ELF-1 (cell line): ENCODE measurements at regions not wholly inside any gene's neighbourhood (a gene's known extent, or its start where the extent isn't known, plus 50 kb on each side); places are given as distances from the start of the nearest gene placed in this dataset.

Experiments used
- DNase-seq: peaks from one replicate; pipeline ENCODE4 v3.0.0-alpha.2; 2016; ENCODE audit warnings: low read depth, low spot score

GRCh38 chr5:15263406-15263805 is 236.6 kb upstream of the FBXL7 start:
- no peak for DNase-seq

- DNase-seq: no peak
These were observed 238.5 kb upstream of the FBXL7 start for GRCh38 chr5:15261269-15261995.

DNA sequence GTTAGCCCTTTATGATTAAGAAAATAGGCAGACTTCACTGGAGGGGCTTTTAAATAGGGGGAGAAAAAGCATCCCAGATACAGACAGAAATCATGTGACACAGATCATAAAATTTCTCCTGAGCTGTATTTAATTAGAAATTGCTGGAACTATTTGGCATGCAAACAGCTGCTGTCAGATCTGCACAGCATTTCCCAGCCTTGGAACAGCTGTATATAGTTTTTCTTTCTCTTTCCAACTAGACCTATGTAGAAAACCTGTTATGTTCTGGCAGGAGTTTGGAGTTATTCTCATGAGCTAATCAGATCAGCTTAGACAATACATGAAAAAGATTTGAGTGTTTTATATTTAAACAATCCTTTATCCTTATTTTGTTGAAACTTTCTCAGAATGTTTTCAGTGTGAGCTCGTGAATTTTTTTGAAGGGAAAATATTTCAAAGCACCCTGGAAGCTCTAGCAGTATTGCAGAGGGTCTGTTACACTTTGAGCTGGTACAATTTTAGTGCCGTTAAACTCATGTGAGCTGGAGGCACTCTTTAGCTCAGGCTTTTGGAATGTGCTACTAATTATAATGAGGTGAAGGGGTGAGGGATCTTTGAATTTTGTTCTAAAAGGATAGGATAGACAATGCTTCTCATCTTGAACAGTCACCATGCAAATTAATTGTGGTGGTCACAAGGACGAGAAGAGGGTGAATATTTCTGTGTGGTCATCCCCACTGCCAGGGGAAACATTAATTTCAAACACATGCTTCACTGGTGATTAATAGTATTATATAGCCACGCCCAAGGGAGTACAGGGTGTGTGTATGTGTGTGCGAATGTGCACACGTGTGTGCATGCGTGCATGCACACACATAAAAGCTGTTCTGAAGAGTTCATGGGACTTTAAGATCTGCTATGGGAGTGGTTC is 239.4 kb upstream of the FBXL7 start:
- DNase-seq: no peak

- DNase-seq: no peak
These were observed 243.5 kb upstream of the FBXL7 start for GRCh38 chr5:15256485-15256884.

DNA sequence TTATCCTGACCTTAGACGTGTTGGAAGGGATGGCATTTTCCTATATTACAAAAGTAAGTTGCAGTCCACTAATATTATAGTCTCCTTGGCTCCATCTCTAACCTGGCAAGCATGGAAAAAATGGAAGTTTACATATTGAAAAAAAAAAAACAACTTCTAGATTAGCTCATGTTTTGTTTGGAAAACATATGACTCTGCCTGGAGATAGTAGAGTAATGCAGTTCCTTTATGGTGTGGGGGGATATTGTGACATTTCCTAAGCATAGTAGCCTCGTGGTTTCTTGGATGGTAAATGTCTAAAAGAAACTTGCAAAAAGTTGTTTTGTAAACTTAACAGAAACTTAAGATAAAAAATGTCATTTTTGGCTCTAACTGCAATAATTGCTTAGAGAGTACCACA is 244.4 kb upstream of the FBXL7 start:
- no peak for DNase-seq

DNA sequence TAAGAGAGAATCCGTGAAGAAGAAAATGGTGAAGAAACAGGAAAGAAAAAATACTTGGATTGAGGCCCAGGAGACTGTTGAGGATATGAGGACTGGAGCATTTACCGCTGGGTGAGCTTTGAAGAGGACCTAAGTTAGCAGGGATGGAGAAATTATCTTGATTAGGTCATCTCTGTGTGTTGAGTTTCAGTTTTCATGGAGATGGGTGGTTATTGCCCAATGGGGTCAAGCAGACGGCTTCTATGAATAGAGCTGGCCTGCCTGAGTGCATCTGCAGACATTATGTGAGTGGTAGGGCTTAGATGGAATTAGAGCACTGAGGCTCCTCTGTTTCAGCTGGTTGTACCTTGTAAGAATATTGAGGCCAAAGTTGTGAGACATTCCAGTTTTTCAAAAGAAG is 245.4 kb upstream of the FBXL7 start:
- DNase-seq: no peak

- DNase-seq: no peak
These were observed 247.6 kb upstream of the FBXL7 start for GRCh38 chr5:15252331-15252730.

GRCh38 chr5:15249152-15249551 is 250.8 kb upstream of the FBXL7 start:
- DNase-seq: no peak

DNA sequence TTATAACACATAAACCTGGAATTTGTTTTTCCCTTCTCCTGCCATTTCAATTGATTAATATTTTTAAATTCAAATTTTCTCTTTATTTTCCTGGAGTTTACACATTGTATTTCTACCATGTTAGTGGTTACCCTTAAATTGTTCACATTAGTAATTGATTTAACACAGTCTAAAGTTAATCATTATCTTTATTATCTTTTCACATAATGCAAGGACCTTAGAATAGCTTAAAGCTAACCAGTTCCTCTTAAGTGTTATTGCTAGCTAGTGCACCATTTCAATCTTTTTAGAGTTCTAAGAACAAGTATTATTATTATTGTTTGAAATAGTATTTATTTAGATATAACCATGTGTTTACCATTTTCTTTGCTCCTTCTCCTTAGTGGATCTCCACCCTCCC is 251.2 kb upstream of the FBXL7 start:
- DNase-seq: no peak

- no peak for DNase-seq
These were observed 254.1 kb upstream of the FBXL7 start for GRCh38 chr5:15245913-15246312.

DNA sequence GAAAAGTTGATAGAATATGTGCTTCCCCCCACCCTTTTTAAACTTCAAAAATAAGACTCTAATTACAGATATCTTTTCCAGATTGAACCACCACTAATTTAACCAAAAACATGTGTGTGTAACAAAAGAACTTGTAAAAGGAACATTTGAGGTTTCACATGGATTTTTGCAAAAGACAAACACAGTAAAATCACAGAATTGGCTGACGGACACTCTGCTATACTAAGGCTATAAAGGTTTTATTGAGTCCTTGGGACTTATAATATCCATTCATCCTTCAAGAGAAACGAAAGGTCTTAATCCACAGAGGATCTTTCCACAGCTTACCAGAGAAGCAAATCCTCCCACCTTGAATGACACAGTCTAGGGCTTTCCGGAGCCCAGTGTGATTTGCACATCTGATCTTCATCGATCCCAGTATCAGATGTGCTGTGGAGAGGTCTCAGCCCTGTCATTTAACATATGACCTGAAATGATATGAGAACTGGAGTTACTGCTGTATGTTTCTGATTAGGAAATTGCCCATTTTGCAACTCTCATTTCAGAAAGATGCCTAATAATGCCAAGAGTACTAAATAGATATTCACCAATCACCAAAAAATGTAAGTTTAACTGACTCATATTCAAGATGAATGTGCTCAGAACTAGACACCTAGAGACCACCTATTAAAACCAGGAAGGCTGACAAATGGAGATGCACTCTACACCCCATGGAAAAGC is 256.5 kb upstream of the FBXL7 start:
- no peak for DNase-seq

DNA sequence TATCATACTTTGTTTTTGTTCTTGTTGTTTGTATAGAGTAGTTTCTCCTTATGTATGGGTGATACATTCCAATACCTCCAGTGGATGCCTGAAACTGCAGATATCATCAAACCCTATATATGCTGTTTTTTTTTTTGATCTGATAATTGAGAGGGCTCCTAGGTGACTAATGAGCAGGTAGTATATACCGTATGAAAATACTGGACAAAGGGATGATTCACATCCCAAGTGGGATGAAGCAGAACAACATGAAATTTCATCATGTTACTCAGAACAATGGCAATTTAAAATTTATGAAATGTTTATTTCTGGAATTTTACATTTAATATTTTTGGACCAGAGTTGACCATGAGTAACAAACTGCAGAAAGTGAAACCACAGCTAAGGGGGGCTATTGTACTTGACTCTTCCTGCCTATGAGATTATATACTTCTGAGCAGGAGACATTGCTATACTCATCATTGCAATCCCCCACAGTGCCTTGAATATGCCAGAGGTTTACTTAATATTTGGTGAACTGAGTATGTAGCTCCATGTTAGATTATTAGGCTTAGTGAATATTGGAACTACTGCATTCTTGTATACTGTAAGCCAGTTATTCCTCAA is 258.7 kb upstream of the FBXL7 start:
- DNase-seq: no peak

DNA sequence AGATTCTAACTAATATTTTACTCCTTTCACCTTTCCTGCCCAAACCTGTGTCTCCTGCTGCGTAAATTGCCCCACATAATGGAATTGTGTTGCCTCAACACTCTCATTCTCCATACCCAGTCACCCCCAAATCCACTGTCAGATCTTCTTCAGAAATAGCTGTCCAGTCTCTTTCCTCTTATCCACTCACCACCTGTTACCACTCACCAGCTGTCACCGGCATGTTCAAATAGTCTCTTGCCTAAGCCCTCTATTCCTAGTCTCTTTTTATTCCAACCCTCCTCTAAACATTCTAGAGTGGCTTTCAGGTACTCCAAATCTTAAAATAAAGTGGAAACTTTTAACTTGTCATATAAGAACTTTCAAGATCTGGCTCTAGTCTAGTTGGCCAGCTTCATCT is 262.0 kb upstream of the FBXL7 start:
- DNase-seq: no peak

DNA sequence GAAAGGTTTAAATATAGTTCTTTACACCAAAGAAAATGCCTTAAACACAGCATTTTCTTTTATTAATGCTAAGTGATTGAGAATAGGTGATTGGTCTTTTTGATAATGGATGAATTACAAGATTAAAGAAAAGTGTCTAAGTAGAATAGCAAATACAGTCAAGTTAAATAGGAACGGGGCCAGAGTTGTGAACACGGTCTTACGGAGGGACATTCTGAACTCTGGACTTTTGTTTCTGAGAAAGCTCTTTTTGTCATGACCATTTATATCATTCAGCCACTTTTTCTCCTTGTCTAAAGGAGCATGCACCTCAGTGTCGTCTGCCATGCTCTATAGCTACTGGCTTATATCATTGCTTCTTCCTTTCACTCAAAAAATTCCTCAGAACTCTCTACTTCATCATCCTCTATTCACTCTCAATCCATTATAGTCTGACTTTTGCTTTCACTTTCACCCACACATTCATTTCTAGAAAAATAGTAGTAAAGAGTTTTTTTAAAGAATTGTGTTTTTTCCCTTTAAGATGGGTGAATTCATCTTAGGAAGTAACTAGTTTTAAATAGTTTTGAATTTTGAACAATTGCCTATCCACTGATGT is 263.0 kb upstream of the FBXL7 start:
- DNase-seq: no peak

DNA sequence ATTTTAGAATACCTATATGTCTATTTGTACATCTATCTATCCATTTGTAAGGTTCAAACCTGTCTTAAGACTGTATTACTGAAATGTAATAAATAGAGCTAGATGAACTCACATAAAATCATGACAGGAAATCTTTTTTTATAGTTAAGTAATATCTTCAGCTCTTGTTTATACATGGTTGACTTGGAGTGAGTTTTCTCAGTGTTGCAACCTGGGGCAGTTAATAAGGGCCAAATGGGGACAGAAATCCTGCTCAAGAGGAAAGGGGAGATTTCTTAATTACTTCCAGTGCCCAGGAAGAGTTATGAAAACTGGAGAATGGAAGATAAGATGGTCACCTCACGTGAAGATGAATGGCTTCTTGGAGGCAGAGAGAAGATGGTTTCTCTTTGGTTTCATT is 265.1 kb upstream of the FBXL7 start:
- no peak for DNase-seq

DNA sequence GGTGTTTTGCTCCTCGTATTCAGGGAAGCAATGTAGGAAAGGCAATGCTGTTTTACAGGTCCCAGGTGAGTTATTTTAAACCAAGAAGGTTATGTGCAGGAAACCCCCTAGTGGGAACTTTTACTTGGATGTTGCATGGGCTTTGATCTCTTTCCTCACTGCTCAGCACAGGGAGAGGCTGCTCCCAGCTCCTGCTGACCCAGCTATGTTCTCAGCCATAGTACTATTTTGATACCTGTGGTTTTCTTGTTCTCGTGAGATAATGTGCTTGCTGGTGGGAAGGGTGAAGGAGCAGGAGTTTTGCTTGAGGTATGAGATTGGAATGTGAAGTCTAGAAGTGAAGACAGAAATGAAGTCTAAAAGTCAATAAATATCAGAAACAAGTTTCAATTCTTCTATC is 265.6 kb upstream of the FBXL7 start:
- DNase-seq: peak; percentile 1

DNA sequence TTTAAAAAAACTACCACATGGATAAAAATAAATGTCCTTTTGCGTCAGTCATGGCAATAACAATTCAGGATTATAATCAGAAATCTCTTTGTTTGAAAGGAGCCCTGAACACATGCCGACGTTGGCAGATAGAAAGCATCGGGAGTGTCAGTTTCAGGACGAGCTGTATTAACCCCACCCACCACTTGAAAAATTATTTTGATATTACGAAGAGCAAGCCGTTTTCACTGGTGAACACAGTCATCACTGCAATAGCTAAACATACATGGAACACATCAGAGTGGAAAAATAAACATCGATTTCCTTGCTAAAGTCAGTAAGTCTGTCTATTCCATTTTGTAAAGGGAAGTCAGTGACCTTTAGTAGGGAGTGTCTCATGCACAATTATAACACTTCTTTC is 266.4 kb upstream of the FBXL7 start:
- DNase-seq: no peak

GRCh38 chr5:15222156-15222555 is 277.8 kb upstream of the FBXL7 start:
- DNase-seq: no peak

DNA sequence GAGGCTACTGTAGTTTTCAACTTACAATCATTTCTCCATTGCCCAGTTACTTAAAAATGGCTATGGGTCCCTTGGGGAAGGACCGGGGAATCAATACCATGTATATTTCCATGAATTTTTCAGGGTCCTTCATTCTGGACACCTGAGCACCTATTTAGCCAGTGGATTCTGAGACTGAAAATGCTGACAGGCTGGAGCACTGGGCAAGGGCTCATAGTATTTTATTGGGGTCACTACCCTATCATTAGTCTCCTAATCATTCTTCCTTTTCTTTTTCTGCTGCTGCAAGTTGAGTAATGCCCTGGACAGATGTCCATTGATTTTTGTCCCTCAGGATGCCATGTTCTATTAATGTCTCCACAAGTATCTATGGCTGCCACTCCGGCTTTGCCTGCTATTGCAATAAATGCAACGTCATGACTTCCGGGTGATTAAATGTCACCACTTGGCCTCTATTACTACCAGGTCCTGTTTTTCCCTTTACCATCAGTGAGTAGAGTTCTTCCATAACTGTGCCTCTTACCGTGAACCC is 279.3 kb upstream of the FBXL7 start:
- DNase-seq: no peak

DNA sequence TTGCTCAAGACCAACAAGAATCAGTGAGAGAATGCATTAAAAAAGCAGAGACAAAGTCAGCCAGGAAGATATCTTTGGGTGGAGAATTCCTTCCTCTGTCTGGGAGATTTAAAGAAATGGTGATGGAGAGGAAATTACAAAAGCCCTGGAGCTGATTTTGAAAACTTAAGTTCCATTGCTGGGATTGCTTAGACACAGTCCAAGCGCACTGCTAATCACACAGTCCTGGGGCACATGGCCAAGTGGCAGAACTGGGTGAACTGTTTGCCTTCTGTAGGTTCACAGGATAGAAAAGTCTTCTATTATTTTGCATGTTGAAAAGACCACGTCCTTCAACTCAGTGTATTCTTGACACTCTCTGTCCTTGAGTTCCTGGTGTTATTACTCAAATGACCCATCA is 284.9 kb upstream of the FBXL7 start:
- no peak for DNase-seq

GRCh38 chr5:15214010-15214409 is 286.0 kb upstream of the FBXL7 start:
- no peak for DNase-seq
